Gastroesophageal sphincter (tissue), 3 donors: ENCODE measurements at regions not wholly inside any gene's neighbourhood (a gene's known extent, or its start where the extent isn't known, plus 50 kb on each side); places are given as distances from the start of the nearest gene placed in this dataset.

Experiments
- POLR2A ChIP-seq, 2 donors: fragments of 450-650 bp; IDR thresholded peaks; one replicate each; pipeline ENCODE4 v1.6.1; 2017; ENCODE audit warnings: antibody characterized with exemption in 2 of 2, mild to moderate bottlenecking in 2 of 2, moderate library complexity in 1 of 2
- TF ChIP-seq, protein P1 (sequence below), 4 experiments: fragments of 200-600 bp in 2 of 4; fragments of 450-650 bp in 2 of 4; sonication (generic) in 1 of 4; IDR thresholded peaks; one replicate each; pipeline ENCODE4 v1.5.1; 2017 to 2019; ENCODE audit warnings: antibody characterized with exemption in 4 of 4, mild to moderate bottlenecking in 2 of 4, moderate library complexity in 2 of 4

DNA sequence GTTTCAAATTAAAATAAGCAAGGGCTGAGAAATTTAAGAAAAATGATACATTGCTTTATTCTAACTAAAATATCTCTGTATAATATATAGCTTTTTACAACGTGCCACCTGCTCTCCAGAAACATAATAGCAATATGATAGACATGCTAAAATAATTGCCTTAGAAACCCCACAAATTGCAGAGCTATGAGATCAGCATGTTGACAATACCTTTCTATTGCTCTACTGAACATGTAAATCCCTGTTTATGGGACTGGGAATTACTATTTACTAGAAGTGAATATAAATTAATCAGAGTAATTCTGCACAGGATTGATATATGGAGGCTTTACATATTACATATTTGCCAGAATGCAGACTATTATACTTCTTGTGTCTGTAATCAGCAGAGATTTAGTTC, 1831.1 kb upstream of the IGFBP7 start:
- TF ChIP-seq, protein P1, sequence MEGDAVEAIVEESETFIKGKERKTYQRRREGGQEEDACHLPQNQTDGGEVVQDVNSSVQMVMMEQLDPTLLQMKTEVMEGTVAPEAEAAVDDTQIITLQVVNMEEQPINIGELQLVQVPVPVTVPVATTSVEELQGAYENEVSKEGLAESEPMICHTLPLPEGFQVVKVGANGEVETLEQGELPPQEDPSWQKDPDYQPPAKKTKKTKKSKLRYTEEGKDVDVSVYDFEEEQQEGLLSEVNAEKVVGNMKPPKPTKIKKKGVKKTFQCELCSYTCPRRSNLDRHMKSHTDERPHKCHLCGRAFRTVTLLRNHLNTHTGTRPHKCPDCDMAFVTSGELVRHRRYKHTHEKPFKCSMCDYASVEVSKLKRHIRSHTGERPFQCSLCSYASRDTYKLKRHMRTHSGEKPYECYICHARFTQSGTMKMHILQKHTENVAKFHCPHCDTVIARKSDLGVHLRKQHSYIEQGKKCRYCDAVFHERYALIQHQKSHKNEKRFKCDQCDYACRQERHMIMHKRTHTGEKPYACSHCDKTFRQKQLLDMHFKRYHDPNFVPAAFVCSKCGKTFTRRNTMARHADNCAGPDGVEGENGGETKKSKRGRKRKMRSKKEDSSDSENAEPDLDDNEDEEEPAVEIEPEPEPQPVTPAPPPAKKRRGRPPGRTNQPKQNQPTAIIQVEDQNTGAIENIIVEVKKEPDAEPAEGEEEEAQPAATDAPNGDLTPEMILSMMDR (IDR thresholded peaks at IDR 0.05): no peak
- no peak for TF ChIP-seq POLR2A (IDR thresholded peaks at IDR 0.05)
